B cell (primary cell): ENCODE measurements at regions not wholly inside any gene's neighbourhood (a gene's known extent, or its start where the extent isn't known, plus 50 kb on each side); places are given as distances from the start of the nearest gene placed in this dataset.

Experiments
- ATAC-seq: fragments of 200-7000 bp; cut with Tn5 transposase; one replicate; pipeline ENCODE4 v1.10.0; 2021; ENCODE audit warnings: low read depth, mild to moderate bottlenecking, moderate number of reproducible peaks, moderate library complexity
- CTCF ChIA-PET: fragments of 350-600 bp; sonication (Branson Sonifier 250); formaldehyde crosslinking; loops from one replicate; lab custom pipeline; 2021; ENCODE audit warnings: antibody characterized with exemption, inconsistent platforms; lab: Charles Lee
- POLR2A ChIA-PET: fragments of 350-600 bp; sonication (Branson Sonifier 250); formaldehyde crosslinking; loops from one replicate; lab custom pipeline; 2021; ENCODE audit warnings: antibody characterized with exemption; lab: Charles Lee
- DNase-seq: peaks from one replicate; pipeline ENCODE4 v3.0.0; 2013
- H2AFZ ChIP-seq: 2 replicates; pipeline ENCODE4 v1.6.1; 2012; ENCODE audit warnings: mild to moderate bottlenecking, low read depth, low read length; ENCODE audit not compliant: insufficient read depth, poor library complexity, severe bottlenecking
- H3K27ac ChIP-seq, 2 donors: 1 replicate in 1 of 2; 2 replicates in 1 of 2; pipeline ENCODE4 v1.5.1; 2012 to 2013; ENCODE audit warnings: low read length in 2 of 2, mild to moderate bottlenecking in 2 of 2, moderate library complexity in 1 of 2
- H3K27me3 ChIP-seq, 4 experiments: fragments of 200-600 bp in 1 of 4; sonication (generic) in 1 of 4; replicated peaks in 1 of 4; 1 replicate in 2 of 4; 2 replicates in 2 of 4; pipeline versions ENCODE4 v1.6.1 to v1.7.0; 2013 to 2016; ENCODE audit warnings: low read length in 3 of 4, mild to moderate bottlenecking in 2 of 4, mixed read lengths in 1 of 4, moderate library complexity in 1 of 4; ENCODE audit not compliant: insufficient read depth in 4 of 4, control insufficient read depth in 3 of 4; ENCODE audit errors: control extremely low read depth in 1 of 4
- H3K36me3 ChIP-seq, 2 experiments: replicated peaks in 1 of 2; 1 replicate in 1 of 2; 2 replicates in 1 of 2; pipeline versions ENCODE4 v1.6.1 to v1.7.1; 2013; ENCODE audit warnings: low read length in 1 of 2; ENCODE audit not compliant: insufficient read depth in 2 of 2, control insufficient read depth in 1 of 2; ENCODE audit errors: control extremely low read depth in 1 of 2, extremely low read depth in 1 of 2
- H3K4me1 ChIP-seq, 2 donors: fragments of 200-600 bp in 1 of 2; sonication (generic) in 1 of 2; 1 replicate in 1 of 2; 2 replicates in 1 of 2; pipeline versions ENCODE4 v1.5.1 to v1.6.1; 2013 to 2017; ENCODE audit warnings: low read length in 2 of 2; ENCODE audit not compliant: control insufficient read depth in 2 of 2, insufficient read depth in 2 of 2
- H3K4me2 ChIP-seq: replicated peaks from 2 replicates; pipeline ENCODE3; 2012; ENCODE audit warnings: mild to moderate bottlenecking, low read depth, low read length; ENCODE audit not compliant: poor library complexity, severe bottlenecking
- H3K4me3 ChIP-seq, 5 experiments: fragments of 200-600 bp in 1 of 5; sonication (generic) in 1 of 5; 1 replicate in 3 of 5; 2 replicates in 2 of 5; pipeline versions ENCODE4 v1.5.1 to v1.7.0; 2011 to 2016; ENCODE audit warnings: low read length in 4 of 5, mild to moderate bottlenecking in 4 of 5, low read depth in 2 of 5, control low read depth in 1 of 5, moderate library complexity in 1 of 5; ENCODE audit not compliant: insufficient read depth in 1 of 5; ENCODE audit errors: control extremely low read depth in 1 of 5, extremely low read depth in 1 of 5
- H3K79me2 ChIP-seq: fragments of 200-600 bp; sonication (generic); one replicate; pipeline ENCODE4 v1.6.0; 2016; ENCODE audit warnings: low read length; ENCODE audit not compliant: control insufficient read depth, insufficient read depth
- H3K9ac ChIP-seq: fragments of 200-600 bp; sonication (generic); 2 replicates; pipeline ENCODE4 v1.6.1; 2017; ENCODE audit warnings: mild to moderate bottlenecking, low read length, moderate library complexity
- H3K9me3 ChIP-seq, 3 donors: one replicate each; pipeline versions ENCODE4 v1.6.1 to v1.7.1; 2013; ENCODE audit warnings: low read length in 2 of 3; ENCODE audit not compliant: control insufficient read depth in 2 of 3, insufficient read depth in 1 of 3; ENCODE audit errors: control extremely low read depth in 1 of 3
- H4K20me1 ChIP-seq: 2 replicates; pipeline ENCODE4 v1.6.0; 2012; ENCODE audit warnings: mild to moderate bottlenecking, low read length; ENCODE audit not compliant: insufficient read depth, control insufficient read depth, poor library complexity, severe bottlenecking
- H3K27ac Mint-ChIP-seq: one replicate; pipeline ENCODE4 v1.8.0; 2021; ENCODE audit warnings: mixed read lengths
- H3K27me3 Mint-ChIP-seq: one replicate; pipeline ENCODE4 v1.8.0; 2021; ENCODE audit warnings: mixed read lengths
- H3K4me1 Mint-ChIP-seq: one replicate; pipeline ENCODE4 v1.8.0; 2021; ENCODE audit warnings: mixed read lengths
- H3K4me3 Mint-ChIP-seq: one replicate; pipeline ENCODE4 v1.8.0; 2021; ENCODE audit warnings: mixed read lengths
- H3K9me3 Mint-ChIP-seq: one replicate; pipeline ENCODE4 v1.8.0; 2022; ENCODE audit warnings: mixed read lengths; ENCODE audit not compliant: insufficient read depth
- CTCF ChIP-seq: fragments of 200-600 bp; IDR thresholded peaks from one replicate; pipeline ENCODE4 v1.8.0; 2022; ENCODE audit warnings: antibody characterized with exemption, mild to moderate bottlenecking
- EZH2 ChIP-seq: IDR thresholded peaks from 2 replicates; pipeline ENCODE4 v1.6.1; 2012; ENCODE audit warnings: borderline replicate concordance, low read depth, mild to moderate bottlenecking, moderate library complexity, low read length; ENCODE audit not compliant: insufficient read depth, poor library complexity, severe bottlenecking
- WGBS: methylation state at CpG from one replicate; pipeline ENCODE4 v1.1.5; 2013; ENCODE audit warnings: missing lambda C conversion rate; ENCODE audit not compliant: insufficient coverage; 5-methylcytosine and 5-hydroxymethylcytosine counted together
- intact Hi-C: fragments of 100-400 bp; cut with micrococcal nuclease; formaldehyde crosslinking; loops from one replicate; pipeline ENCODE4 v1.10.0; 2022

- no peaks in the 10 kb centered on the region for H3K27me3 ChIP-seq
- H3K4me3 Mint-ChIP-seq = no peak overlapping the region
- peaks cover 0 to 4% (median 0%) of the 10 kb centered on the region in 3 donors for H3K9me3 ChIP-seq
- POLR2A ChIA-PET = no interaction called here
- no peak overlapping the region for H3K27ac ChIP-seq
- no peak overlapping the region for H3K27ac Mint-ChIP-seq
- no peaks in the 10 kb centered on the region for H3K4me1 Mint-ChIP-seq
- no peaks in the 10 kb centered on the region for H3K27me3 Mint-ChIP-seq
- H2AFZ ChIP-seq = no peak overlapping the region
- WGBS = no CpG with 5 or more reads among the region's 2 CpGs
- no peak for ATAC-seq
- H3K4me1 ChIP-seq = no peaks in the 10 kb centered on the region
- no peaks in the 10 kb centered on the region for H3K36me3 ChIP-seq
- intact Hi-C loops = no loop called here
- no peak overlapping the region for H3K4me3 ChIP-seq
- peaks cover 3% of the 10 kb centered on the region for H3K9me3 Mint-ChIP-seq
- H3K79me2 ChIP-seq = no peaks in the 10 kb centered on the region
- H3K4me2 ChIP-seq = no peak overlapping the region
- no peaks in the 10 kb centered on the region for H4K20me1 ChIP-seq
- CTCF ChIA-PET = no interaction called here
- TF ChIP-seq EZH2 (no peak), CTCF (no peak)
- no peak for DNase-seq
- no peak overlapping the region for H3K9ac ChIP-seq
Observed at GRCh38 chr14:40312296-40312695, 880.1 kb upstream of the FBXO33 start.

GRCh38 chr14:40309124-40309523 lies 876.9 kb upstream of the FBXO33 start:
- H3K9me3 ChIP-seq = peaks cover 1 to 4% (median 1%) of the 10 kb centered on the region in 3 donors
- TF ChIP-seq EZH2 (no peak), CTCF (no peak)
- ATAC-seq (no peak), DNase-seq (no peak)
- 100% methylated on average over 1 of the region's 1 CpG for WGBS
- H3K27ac Mint-ChIP-seq = no peak overlapping the region
- POLR2A ChIA-PET = no interaction called here
- CTCF ChIA-PET = no interaction called here
- H4K20me1 ChIP-seq = no peaks in the 10 kb centered on the region
- no peak overlapping the region for H3K9ac ChIP-seq
- H2AFZ ChIP-seq = no peak overlapping the region
- H3K36me3 ChIP-seq = no peaks in the 10 kb centered on the region
- no peaks in the 10 kb centered on the region for H3K4me1 ChIP-seq
- no peak overlapping the region for H3K4me2 ChIP-seq
- H3K79me2 ChIP-seq = no peaks in the 10 kb centered on the region
- no peak overlapping the region for H3K27ac ChIP-seq
- H3K4me1 Mint-ChIP-seq = no peaks in the 10 kb centered on the region
- intact Hi-C loops = no loop called here
- no peaks in the 10 kb centered on the region for H3K9me3 Mint-ChIP-seq
- no peaks in the 10 kb centered on the region for H3K27me3 Mint-ChIP-seq
- H3K4me3 ChIP-seq = no peak overlapping the region
- H3K4me3 Mint-ChIP-seq = no peak overlapping the region
- no peaks in the 10 kb centered on the region for H3K27me3 ChIP-seq
